NB4 (cell line): ENCODE measurements at regions not wholly inside any gene's neighbourhood (a gene's known extent, or its start where the extent isn't known, plus 50 kb on each side); places are given as distances from the start of the nearest gene placed in this dataset.

Experiments
- MAX ChIP-seq: IDR thresholded peaks from 2 replicates; pipeline ENCODE4 v1.6.1; 2011; ENCODE audit warnings: low read depth, low read length
- MYC ChIP-seq: IDR thresholded peaks from 2 replicates; pipeline ENCODE4 v1.6.1; 2011; ENCODE audit warnings: low read depth, low read length
- POLR2A ChIP-seq: IDR thresholded peaks from 2 replicates; pipeline ENCODE4 v1.6.1; 2011; ENCODE audit warnings: mild to moderate bottlenecking; ENCODE audit not compliant: insufficient read length; ENCODE audit errors: extremely low read depth
- TF ChIP-seq, protein P1 (sequence below): IDR thresholded peaks from one replicate; pipeline ENCODE4 v1.5.1; 2012; ENCODE audit warnings: low read depth, low read length

DNA sequence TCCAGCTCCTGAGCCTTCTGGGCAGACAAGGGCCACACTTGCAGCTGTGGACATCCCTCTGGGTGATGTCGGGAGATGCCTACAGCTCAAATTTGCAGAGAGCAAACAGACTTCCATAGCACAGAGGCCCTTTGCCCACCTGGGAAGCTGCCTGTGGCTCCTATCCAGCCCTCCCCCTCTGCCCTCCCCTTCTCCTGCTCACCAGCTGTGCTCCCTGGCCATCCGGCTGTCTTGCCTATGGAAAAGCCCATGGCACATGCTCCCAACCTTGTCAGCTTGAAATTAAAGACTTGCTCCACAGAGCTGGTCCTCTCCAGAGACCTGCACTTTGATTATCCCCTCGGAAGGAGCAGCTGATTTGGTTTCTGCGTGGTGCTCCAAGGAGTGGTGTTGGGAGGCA is 118.9 kb upstream of the NECTIN1 start:
- TF ChIP-seq, protein P1, sequence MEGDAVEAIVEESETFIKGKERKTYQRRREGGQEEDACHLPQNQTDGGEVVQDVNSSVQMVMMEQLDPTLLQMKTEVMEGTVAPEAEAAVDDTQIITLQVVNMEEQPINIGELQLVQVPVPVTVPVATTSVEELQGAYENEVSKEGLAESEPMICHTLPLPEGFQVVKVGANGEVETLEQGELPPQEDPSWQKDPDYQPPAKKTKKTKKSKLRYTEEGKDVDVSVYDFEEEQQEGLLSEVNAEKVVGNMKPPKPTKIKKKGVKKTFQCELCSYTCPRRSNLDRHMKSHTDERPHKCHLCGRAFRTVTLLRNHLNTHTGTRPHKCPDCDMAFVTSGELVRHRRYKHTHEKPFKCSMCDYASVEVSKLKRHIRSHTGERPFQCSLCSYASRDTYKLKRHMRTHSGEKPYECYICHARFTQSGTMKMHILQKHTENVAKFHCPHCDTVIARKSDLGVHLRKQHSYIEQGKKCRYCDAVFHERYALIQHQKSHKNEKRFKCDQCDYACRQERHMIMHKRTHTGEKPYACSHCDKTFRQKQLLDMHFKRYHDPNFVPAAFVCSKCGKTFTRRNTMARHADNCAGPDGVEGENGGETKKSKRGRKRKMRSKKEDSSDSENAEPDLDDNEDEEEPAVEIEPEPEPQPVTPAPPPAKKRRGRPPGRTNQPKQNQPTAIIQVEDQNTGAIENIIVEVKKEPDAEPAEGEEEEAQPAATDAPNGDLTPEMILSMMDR: no peak
- TF ChIP-seq MAX: no peak
- TF ChIP-seq POLR2A: no peak
- no peak for TF ChIP-seq MYC
